HUES64 (cell line): ENCODE measurements at regions not wholly inside any gene's neighbourhood (a gene's known extent, or its start where the extent isn't known, plus 50 kb on each side); places are given as distances from the start of the nearest gene placed in this dataset.

ENCODE experiments used
- H3K27ac ChIP-seq: 2 replicates; pipeline ENCODE4 v1.7.0; 2013; ENCODE audit warnings: low read depth, low read length, inconsistent platforms
- H3K27me3 ChIP-seq: 2 replicates; pipeline ENCODE4 v1.6.1; 2013; ENCODE audit warnings: mild to moderate bottlenecking, low read length; ENCODE audit not compliant: insufficient read depth
- H3K36me3 ChIP-seq: 2 replicates; pipeline ENCODE4 v1.6.1; 2013; ENCODE audit warnings: mild to moderate bottlenecking, low read length; ENCODE audit not compliant: insufficient read depth
- H3K4me1 ChIP-seq: 2 replicates; pipeline ENCODE4 v1.6.1; 2013; ENCODE audit warnings: mild to moderate bottlenecking, low read length, moderate library complexity; ENCODE audit not compliant: insufficient read depth
- H3K4me3 ChIP-seq: 2 replicates; pipeline ENCODE4 v1.5.1; 2013; ENCODE audit warnings: mild to moderate bottlenecking, low read length, moderate library complexity
- H3K9ac ChIP-seq: 2 replicates; pipeline ENCODE4 v1.6.1; 2013; ENCODE audit warnings: mild to moderate bottlenecking, low read depth, low read length
- H3K9me3 ChIP-seq: 2 replicates; pipeline ENCODE4 v1.6.1; 2013; ENCODE audit warnings: low read depth, low read length; ENCODE audit not compliant: insufficient read depth
- WGBS: fragments of 150-250, 120-280 bp; methylation state at CpG from one replicate; pipeline ENCODE4 v1.1.7; 2013; ENCODE audit warnings: missing lambda C conversion rate; 5-methylcytosine and 5-hydroxymethylcytosine counted together

DNA sequence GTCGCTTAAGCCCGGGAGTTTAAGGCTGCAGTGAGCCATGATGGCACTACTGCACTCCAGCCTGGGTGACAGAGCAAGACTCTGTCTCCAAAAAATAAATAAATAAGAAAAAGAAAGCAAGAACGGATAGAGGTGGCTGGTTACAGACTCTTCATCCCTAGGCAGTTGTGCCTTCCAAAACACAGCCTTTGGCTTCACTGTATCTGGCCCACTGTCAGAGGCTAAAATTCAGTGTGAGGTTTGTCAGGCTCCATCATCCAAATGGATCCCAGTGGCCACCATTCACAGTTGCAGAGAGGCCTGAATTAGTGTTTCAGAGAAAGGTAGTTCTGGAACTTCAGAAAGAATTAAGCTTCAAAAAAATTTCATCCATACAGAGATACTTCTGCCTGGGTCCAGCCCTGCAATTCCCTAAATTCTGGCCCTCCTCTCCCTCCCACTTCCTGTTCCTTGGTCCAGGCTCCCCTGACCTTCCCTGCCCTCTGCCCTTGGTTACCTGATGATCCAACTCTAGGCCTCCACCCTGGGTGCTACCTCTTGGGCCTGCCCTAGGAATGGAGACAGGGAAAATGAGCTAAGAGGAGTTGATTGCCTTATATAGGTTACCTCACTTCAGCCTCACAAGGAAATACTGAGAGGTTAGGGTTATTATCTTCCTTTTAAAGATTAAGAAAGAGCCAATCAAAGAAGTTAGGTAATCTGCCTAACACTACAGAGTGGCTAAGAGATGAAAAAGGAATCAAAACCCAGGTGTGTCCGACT lies 97.2 kb upstream of the SLC44A1 start:
- H3K36me3 ChIP-seq, result no peaks in the 10 kb centered on the region
- 91% methylated on average over 4 of the region's 4 CpGs for WGBS
- no peaks in the 10 kb centered on the region for H3K4me1 ChIP-seq

GRCh38 chr9:105148328-105149006 lies 96.0 kb upstream of the SLC44A1 start:
- no peaks in the 10 kb centered on the region for H3K9me3 ChIP-seq
- H3K4me1 ChIP-seq, result no peaks in the 10 kb centered on the region
- 39% methylated on average over 1 of the region's 1 CpG for WGBS
- H3K27ac ChIP-seq, result no peak overlapping the region
- no peaks in the 10 kb centered on the region for H3K27me3 ChIP-seq
- H3K4me3 ChIP-seq, result no peak overlapping the region
- no peaks in the 10 kb centered on the region for H3K36me3 ChIP-seq
- H3K9ac ChIP-seq, result no peak overlapping the region

More for the DNA sequence above, 97.2 kb upstream of the SLC44A1 start:
- H3K4me3 ChIP-seq, result no peak overlapping the region
- no peaks in the 10 kb centered on the region for H3K27me3 ChIP-seq
- no peak overlapping the region for H3K9ac ChIP-seq
- no peak overlapping the region for H3K27ac ChIP-seq
- H3K9me3 ChIP-seq, result no peaks in the 10 kb centered on the region

DNA sequence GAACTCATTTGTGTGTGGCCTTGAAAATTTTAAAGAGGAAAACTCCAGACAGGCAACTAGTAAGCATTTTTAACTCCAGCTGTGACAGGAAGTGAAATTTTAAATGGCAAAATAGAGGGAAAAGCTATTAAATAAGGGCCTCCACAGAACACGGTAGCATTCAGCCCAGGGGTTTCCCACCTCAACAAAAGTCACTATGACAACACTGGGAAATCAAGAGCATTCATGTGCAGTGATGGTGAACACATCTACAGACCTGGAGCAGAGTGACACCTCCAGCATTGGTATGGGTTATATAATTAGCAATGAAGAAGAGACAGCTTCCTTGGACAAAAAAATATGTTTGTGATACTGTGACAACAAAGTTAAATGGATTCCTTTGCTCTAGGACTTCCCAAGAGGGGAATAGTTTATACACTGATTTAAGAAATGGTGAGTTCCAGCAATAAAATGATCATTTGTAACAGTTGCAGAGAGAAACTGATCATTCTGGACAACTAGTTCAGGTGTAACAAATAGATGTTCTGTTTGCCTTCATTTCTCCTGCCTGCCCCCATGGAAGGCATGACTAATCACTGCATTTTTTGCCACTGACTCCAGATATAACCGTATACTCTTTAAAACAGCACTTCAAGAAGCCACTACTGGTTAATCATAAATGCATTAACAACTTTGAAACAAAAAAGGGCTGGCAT lies 93.3 kb upstream of the SLC44A1 start:
- Histone ChIP-seq H3K27me3 (no peaks in the 10 kb centered on the region), H3K9ac (no peak overlapping the region), H3K9me3 (no peaks in the 10 kb centered on the region), H3K36me3 (no peaks in the 10 kb centered on the region), H3K27ac (no peak overlapping the region), H3K4me3 (no peak overlapping the region), H3K4me1 (no peaks in the 10 kb centered on the region)
- 92% methylated on average over 2 of the region's 2 CpGs for WGBS

GRCh38 chr9:105151686-105151995 lies 92.8 kb upstream of the SLC44A1 start:
- Histone ChIP-seq H3K27me3 (no peaks in the 10 kb centered on the region), H3K4me1 (no peaks in the 10 kb centered on the region), H3K27ac (no peak overlapping the region), H3K36me3 (no peaks in the 10 kb centered on the region), H3K9ac (no peak overlapping the region), H3K9me3 (no peaks in the 10 kb centered on the region), H3K4me3 (no peak overlapping the region)
- 100% methylated on average over 2 of the region's 3 CpGs for WGBS

DNA sequence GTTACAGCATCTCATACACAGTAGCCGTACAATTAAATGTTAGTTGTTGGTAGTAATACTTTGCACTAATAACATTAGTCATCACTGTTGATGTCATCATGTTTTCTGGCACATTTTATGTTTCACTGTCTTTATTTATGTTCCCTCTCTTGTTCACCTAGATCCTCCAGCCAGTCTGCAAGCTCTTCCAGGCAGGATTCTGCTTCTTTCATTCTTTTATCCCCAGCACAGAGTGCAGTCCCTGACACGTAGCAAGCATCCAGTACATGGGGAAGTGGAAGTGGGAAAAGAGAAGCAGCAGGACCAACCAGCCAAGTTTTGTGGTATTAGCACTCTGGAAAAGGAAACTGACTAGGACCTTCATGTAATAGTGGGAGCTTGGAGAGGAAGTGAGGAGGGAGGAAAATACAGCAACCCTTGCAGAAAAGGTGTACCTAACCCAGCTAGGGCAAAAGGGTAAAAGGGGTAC lies 89.7 kb upstream of the SLC44A1 start:
- 71% methylated on average over 1 of the region's 2 CpGs for WGBS
- no peak overlapping the region for H3K9ac ChIP-seq
- no peaks in the 10 kb centered on the region for H3K4me1 ChIP-seq
- H3K27me3 ChIP-seq, result no peaks in the 10 kb centered on the region
- no peaks in the 10 kb centered on the region for H3K36me3 ChIP-seq
- H3K9me3 ChIP-seq, result no peaks in the 10 kb centered on the region
- no peak overlapping the region for H3K27ac ChIP-seq
- H3K4me3 ChIP-seq, result no peak overlapping the region

- no peak overlapping the region for H3K27ac ChIP-seq
- H3K27me3 ChIP-seq, result no peaks in the 10 kb centered on the region
- no peak overlapping the region for H3K4me3 ChIP-seq
- 37% methylated on average over 4 of the region's 4 CpGs for WGBS
- H3K9me3 ChIP-seq, result no peaks in the 10 kb centered on the region
- H3K4me1 ChIP-seq, result no peaks in the 10 kb centered on the region; the same call in 1 of the 2 replicates
- no peaks in the 10 kb centered on the region for H3K36me3 ChIP-seq
- H3K9ac ChIP-seq, result no peak overlapping the region
Observed at GRCh38 chr9:105157171-105157583, 87.3 kb upstream of the SLC44A1 start.

DNA sequence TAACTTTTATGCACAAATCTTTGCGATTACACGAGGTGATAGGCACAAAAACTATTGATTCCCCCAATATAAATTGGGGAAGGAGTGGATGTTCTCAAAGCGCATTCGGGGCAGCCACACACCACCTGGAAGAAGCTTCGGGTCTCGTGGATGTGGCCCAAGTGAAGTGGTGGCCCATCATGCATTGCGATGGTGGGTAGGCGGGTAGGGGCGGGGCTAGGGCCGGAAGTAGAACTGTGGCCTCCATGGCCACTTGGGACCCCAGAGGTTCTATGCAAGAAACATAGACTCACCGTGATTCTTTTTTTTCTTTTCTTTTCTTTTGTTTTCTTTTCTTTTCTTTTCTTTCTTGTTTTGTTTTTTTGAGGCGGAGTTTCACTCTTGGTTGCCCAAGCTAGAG lies 86.4 kb upstream of the SLC44A1 start:
- no peaks in the 10 kb centered on the region for H3K27me3 ChIP-seq
- 99% methylated on average over 12 of the region's 12 CpGs for WGBS
- no peak overlapping the region for H3K27ac ChIP-seq
- no peak overlapping the region for H3K4me3 ChIP-seq
- no peak overlapping the region for H3K9ac ChIP-seq
- H3K9me3 ChIP-seq, result no peaks in the 10 kb centered on the region
- no peaks in the 10 kb centered on the region for H3K36me3 ChIP-seq
- H3K4me1 ChIP-seq, result no peaks in the 10 kb centered on the region; the same call in 1 of the 2 replicates

GRCh38 chr9:105158898-105159297 lies 85.6 kb upstream of the SLC44A1 start:
- Histone ChIP-seq H3K4me1 (no peaks in the 10 kb centered on the region; the same call in 1 of the 2 replicates), H3K36me3 (no peaks in the 10 kb centered on the region)
- WGBS, result 94% methylated on average over 5 of the region's 5 CpGs

DNA sequence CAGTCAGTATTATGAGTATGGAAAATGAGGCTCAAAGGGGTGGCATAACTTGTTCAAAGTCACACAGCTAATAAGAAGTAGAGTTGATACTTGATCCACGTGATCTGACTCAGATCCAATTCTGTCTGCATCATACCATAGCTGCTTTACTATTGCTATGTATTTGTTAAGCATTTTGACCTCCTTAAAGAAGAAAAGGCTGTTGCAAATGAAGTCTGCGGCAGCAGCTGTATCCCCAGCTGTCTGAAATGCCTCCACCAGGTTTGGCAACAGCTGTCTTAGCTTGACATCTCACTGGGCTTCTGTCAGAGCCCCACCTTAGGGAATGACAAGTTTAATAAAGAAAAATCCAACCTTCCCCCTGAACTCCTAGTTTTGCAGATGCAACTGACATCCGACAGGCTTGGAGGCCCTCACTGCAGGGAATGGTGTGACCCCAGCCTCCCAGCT lies 75.6 kb upstream of the SLC44A1 start:
- H3K4me1 ChIP-seq, result peaks cover 17% of the 10 kb centered on the region
- H3K9me3 ChIP-seq, result no peaks in the 10 kb centered on the region
- no peak overlapping the region for H3K9ac ChIP-seq
- 88% methylated on average over 3 of the region's 3 CpGs for WGBS
- H3K36me3 ChIP-seq, result no peaks in the 10 kb centered on the region
- H3K27me3 ChIP-seq, result no peaks in the 10 kb centered on the region
- no peak overlapping the region for H3K27ac ChIP-seq
- H3K4me3 ChIP-seq, result no peak overlapping the region

More at GRCh38 chr9:105158898-105159297, 85.6 kb upstream of the SLC44A1 start:
- Histone ChIP-seq H3K27ac (no peak overlapping the region), H3K9me3 (no peaks in the 10 kb centered on the region), H3K9ac (no peak overlapping the region), H3K4me3 (no peak overlapping the region), H3K27me3 (no peaks in the 10 kb centered on the region)

DNA sequence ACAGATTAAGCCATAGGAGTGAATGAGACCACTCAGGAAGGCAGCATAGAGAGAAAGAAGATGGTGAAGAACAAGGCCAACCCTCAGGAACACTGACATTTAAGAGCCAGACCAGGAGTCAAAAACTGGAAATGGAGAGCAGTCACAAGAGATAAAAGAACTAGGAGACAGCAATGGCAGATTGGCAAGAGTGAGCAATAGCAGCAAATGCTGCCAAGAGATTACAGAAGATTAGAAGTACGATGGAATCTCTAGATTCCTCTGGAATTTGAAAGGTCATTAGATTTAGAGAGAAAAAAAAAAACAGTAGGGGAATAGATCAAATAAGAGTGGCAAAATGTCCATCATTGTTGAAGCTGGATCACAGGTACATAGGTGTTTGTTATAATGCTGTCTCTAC lies 73.4 kb upstream of the SLC44A1 start:
- H3K36me3 ChIP-seq, result no peaks in the 10 kb centered on the region
- no peak overlapping the region for H3K9ac ChIP-seq
- no peak overlapping the region for H3K27ac ChIP-seq
- WGBS, result 84% methylated on average over 1 of the region's 1 CpG
- peaks cover 24% of the 10 kb centered on the region for H3K4me1 ChIP-seq
- no peaks in the 10 kb centered on the region for H3K27me3 ChIP-seq
- no peak overlapping the region for H3K4me3 ChIP-seq
- H3K9me3 ChIP-seq, result no peaks in the 10 kb centered on the region

GRCh38 chr9:105171589-105171988 lies 72.9 kb upstream of the SLC44A1 start:
- no peaks in the 10 kb centered on the region for H3K9me3 ChIP-seq
- H3K36me3 ChIP-seq, result no peaks in the 10 kb centered on the region
- H3K4me3 ChIP-seq, result no peak overlapping the region
- H3K4me1 ChIP-seq, result peaks cover 24% of the 10 kb centered on the region
- WGBS, result 63% methylated on average over 3 of the region's 3 CpGs
- H3K9ac ChIP-seq, result no peak overlapping the region
- no peak overlapping the region for H3K27ac ChIP-seq
- H3K27me3 ChIP-seq, result no peaks in the 10 kb centered on the region
